H7 (cell line): ENCODE measurements at regions not wholly inside any gene's neighbourhood (a gene's known extent, or its start where the extent isn't known, plus 50 kb on each side); places are given as distances from the start of the nearest gene placed in this dataset.
"Not testable (repeated sequence)": the region's sequence is repeated elsewhere in the genome, so short reads cannot be mapped to it uniquely, and the experiment has no call there.

Experiments used
- DNase-seq: peaks from one replicate; pipeline ENCODE4 v3.0.0; 2012
- H3K27me3 ChIP-seq: 2 replicates; pipeline ENCODE4 v1.6.0; 2011; ENCODE audit warnings: mild to moderate bottlenecking, low read length; ENCODE audit not compliant: control insufficient read depth, insufficient read depth
- H3K36me3 ChIP-seq: replicated peaks from 2 replicates; pipeline ENCODE4 v1.5.1; 2011; ENCODE audit warnings: low read length; ENCODE audit not compliant: control insufficient read depth, insufficient read depth
- H3K4me3 ChIP-seq: 2 replicates; pipeline ENCODE4 v1.5.1; 2011; ENCODE audit warnings: low read depth, mild to moderate bottlenecking, control low read depth, low read length, moderate library complexity; ENCODE audit not compliant: insufficient read depth

- not testable (repeated sequence) for H3K36me3 ChIP-seq, H3K27me3 ChIP-seq, DNase-seq, H3K4me3 ChIP-seq
Measured at GRCh38 chr2:215889240-215889969, 123.9 kb downstream of the MREG start.

GRCh38 chr2:215888680-215889079 is 124.7 kb downstream of the MREG start:
- no peaks in the 10 kb centered on the region for H3K27me3 ChIP-seq
- no peak overlapping the region for H3K4me3 ChIP-seq
- no peak for DNase-seq
- H3K36me3 ChIP-seq: no peaks in the 10 kb centered on the region

GRCh38 chr2:215887303-215887702 is 126.0 kb downstream of the MREG start:
- Histone ChIP-seq H3K27me3 (no peaks in the 10 kb centered on the region), H3K36me3 (no peaks in the 10 kb centered on the region), H3K4me3 (no peak overlapping the region)
- DNase-seq: no peak

- Histone ChIP-seq H3K27me3 (no peaks in the 10 kb centered on the region), H3K4me3 (no peak overlapping the region), H3K36me3 (no peaks in the 10 kb centered on the region)
- no peak for DNase-seq
Measured at GRCh38 chr2:215886022-215886421, 127.3 kb downstream of the MREG start.

- no peaks in the 10 kb centered on the region for H3K36me3 ChIP-seq
- no peak for DNase-seq
- no peaks in the 10 kb centered on the region for H3K27me3 ChIP-seq
- no peak overlapping the region for H3K4me3 ChIP-seq
Measured at GRCh38 chr2:215885536-215885935, 127.8 kb downstream of the MREG start.

- no peaks in the 10 kb centered on the region for H3K27me3 ChIP-seq
- H3K4me3 ChIP-seq: no peak overlapping the region
- H3K36me3 ChIP-seq: no peaks in the 10 kb centered on the region
- no peak for DNase-seq
Measured at GRCh38 chr2:215884451-215885087, 128.8 kb downstream of the MREG start.

GRCh38 chr2:215883799-215884198 is 129.6 kb downstream of the MREG start:
- Histone ChIP-seq H3K4me3 (no peak overlapping the region), H3K27me3 (no peaks in the 10 kb centered on the region), H3K36me3 (no peaks in the 10 kb centered on the region)
- DNase-seq: no peak

DNA sequence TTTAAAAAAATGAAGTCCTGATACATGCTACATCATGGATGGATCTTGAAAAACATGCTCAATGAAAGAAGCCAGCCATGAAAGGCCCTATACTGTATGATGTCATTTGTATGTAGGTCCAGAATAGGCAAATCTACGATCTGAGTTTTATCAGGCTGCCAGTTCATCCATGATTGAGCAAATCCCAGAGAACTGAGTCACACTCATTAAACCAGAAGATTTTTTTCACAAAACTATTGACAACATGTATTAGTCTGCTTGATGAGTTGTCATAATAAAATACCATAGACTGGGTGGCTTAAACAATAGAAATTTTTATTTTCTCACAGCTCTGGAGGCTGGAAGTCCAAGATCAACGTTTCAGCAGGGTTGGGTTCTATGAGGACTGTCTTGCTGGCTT is 130.7 kb downstream of the MREG start:
- Histone ChIP-seq H3K27me3 (no peaks in the 10 kb centered on the region), H3K4me3 (no peak overlapping the region), H3K36me3 (no peaks in the 10 kb centered on the region)
- DNase-seq: no peak

DNA sequence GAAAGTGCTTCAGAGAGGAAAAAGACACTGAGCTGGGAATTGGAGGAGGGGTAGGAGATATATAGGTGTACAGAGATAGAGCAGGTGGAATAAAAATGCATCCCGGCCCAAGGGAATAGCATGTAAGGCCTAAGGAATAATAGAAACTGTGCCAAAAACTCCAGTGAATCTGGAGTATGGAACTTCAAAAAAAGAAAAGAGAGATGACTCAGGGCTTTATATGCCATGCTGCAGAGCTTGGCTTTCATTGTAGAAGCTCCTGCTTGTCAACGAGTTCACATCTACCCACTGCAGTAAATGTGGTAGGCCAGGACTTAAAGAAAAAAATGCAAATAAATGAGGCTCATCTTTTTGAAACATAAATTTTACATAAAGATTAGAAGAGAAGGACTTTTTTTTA is 131.8 kb downstream of the MREG start:
- no peak overlapping the region for H3K4me3 ChIP-seq
- no peaks in the 10 kb centered on the region for H3K27me3 ChIP-seq
- no peak for DNase-seq
- H3K36me3 ChIP-seq: no peaks in the 10 kb centered on the region

DNA sequence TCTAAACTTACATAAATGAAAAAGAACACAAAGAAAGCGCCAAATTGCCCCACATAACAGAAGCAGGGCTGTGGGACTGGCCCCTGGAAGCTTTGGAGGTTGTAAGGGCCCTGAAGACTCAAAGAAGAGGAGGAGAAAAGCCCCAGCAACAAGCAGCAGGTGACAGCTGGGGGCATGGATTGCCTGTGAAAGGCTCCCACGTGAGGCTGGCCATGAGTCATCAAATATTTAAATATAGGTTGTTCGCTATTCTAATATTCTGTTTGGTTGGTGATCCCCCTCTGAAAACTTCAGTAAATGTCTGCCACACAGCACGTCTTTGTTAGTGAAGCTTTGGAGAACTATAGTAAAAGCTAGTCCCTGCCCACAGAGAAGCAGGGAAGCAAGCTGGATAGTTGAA is 132.4 kb downstream of the MREG start:
- Histone ChIP-seq H3K27me3 (no peaks in the 10 kb centered on the region), H3K36me3 (no peaks in the 10 kb centered on the region), H3K4me3 (no peak overlapping the region)
- DNase-seq: no peak

- Histone ChIP-seq H3K36me3 (no peaks in the 10 kb centered on the region), H3K4me3 (no peak overlapping the region), H3K27me3 (no peaks in the 10 kb centered on the region)
- no peak for DNase-seq
Measured at GRCh38 chr2:215879977-215880940, 133.1 kb downstream of the MREG start.

GRCh38 chr2:215879331-215879730 is 134.0 kb downstream of the MREG start:
- H3K27me3 ChIP-seq: no peaks in the 10 kb centered on the region
- no peak overlapping the region for H3K4me3 ChIP-seq
- DNase-seq: no peak
- H3K36me3 ChIP-seq: no peaks in the 10 kb centered on the region

DNA sequence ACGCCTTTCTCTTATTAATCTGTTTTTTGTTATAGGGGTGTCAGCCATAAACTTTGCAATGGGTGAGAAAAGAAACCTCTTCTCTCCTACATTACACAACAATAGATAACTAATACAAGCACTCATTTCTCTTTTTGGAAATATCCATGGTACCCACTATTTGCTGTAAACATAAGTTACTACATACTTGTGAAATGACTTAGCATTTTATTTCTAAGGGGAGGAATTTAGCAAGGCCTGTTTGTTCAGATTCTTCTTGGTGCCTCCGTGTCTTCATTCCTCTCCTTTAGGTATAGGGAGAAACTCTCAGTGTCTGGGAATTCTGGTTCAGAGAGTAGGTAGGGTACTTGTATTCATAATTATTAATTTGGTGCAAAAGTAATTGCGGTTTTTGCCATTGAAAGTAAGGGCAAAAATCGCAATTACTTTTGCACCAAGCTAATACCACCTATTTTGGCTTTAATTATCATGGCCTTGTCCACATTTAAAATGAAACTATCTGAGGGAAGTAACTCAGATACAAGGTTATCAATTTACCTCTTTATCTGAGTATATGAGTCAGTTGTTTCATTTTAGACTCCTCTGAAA is 134.8 kb downstream of the MREG start:
- Histone ChIP-seq H3K27me3 (no peaks in the 10 kb centered on the region), H3K4me3 (no peak overlapping the region), H3K36me3 (no peaks in the 10 kb centered on the region)
- no peak for DNase-seq

DNA sequence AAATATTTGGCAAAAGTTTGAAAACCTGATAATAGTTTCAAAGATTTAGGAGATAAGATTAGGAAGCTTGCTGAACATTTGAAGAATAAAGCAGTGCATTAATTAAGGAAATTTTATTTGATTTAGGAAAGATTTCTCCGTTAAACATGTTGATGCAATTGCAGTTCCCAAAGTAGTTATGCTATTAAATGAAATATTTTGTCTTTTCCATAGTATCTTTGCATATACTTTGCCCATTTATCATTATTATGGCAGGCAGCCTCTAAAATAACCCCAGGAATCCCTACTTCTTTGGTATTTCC is 136.5 kb downstream of the MREG start:
- Histone ChIP-seq H3K27me3 (no peaks in the 10 kb centered on the region), H3K4me3 (no peak overlapping the region), H3K36me3 (no peaks in the 10 kb centered on the region)
- no peak for DNase-seq
